ENCODE measurements at regions not wholly inside any gene's neighbourhood (a gene's known extent, or its start where the extent isn't known, plus 50 kb on each side); places are given as distances from the start of the nearest gene placed in this dataset.

DNA sequence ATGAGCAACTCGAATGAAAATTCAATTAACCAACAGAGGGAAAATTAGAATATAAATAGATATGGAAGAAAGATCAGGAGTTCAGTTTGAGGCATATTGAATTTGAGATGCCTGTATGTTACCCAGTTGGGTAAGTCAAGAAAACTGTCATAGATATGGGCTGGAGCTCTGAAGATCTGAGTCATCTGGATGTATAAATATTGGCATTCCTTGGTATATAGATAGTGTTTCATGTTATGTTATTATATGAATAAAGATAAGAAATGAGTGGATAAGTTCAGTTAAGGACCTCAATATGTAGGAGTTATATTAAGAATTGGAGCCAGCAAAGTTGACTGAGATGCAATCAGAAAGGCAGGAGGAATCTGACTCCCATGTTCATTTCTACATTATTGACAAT, 543.6 kb upstream of the SMIM31 start:
- TF ChIP-seq, protein P1, sequence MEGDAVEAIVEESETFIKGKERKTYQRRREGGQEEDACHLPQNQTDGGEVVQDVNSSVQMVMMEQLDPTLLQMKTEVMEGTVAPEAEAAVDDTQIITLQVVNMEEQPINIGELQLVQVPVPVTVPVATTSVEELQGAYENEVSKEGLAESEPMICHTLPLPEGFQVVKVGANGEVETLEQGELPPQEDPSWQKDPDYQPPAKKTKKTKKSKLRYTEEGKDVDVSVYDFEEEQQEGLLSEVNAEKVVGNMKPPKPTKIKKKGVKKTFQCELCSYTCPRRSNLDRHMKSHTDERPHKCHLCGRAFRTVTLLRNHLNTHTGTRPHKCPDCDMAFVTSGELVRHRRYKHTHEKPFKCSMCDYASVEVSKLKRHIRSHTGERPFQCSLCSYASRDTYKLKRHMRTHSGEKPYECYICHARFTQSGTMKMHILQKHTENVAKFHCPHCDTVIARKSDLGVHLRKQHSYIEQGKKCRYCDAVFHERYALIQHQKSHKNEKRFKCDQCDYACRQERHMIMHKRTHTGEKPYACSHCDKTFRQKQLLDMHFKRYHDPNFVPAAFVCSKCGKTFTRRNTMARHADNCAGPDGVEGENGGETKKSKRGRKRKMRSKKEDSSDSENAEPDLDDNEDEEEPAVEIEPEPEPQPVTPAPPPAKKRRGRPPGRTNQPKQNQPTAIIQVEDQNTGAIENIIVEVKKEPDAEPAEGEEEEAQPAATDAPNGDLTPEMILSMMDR (conservative IDR thresholded peaks at IDR 0.05) = no peak

DNA sequence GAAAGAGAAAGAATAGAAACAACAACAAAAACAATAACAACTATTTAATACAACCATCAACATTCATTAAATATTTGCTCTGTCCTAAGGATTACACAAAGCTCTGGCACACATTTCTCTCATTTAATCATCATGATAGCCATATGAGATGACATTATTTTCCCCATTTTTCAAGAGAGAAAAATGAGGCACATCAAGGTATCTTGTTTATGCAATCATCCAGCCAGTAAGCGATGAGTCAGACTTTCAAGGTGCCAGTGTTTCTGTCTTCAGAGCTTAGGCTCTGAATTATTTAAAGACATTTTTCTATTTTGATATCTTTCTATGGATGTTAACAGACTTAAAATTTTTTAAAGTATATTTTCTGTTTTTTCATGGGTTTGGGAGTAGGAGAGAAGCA, 541.8 kb upstream of the SMIM31 start:
- H3K27ac ChIP-seq = no peak overlapping the region

More for the DNA sequence above, 543.6 kb upstream of the SMIM31 start:
- no peak overlapping the region for H3K27ac ChIP-seq

DNA sequence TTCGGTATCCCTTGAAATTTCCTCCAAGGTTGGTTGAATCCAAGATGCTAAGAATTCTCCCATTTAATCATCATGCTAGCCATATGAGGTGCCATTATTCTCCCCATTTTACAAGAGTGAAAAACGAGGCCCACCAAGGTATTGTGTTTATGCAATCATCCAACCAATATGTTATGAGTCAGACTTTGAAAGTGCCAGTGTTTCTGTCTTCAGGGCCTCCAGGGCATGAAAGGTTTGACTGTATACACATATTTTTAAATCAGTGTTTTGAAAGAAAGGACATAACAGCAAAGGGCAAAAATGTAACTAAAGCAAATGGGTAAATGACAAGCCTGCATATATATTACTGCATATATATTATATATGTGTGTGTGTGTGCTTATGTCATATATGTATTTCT, 541.2 kb upstream of the SMIM31 start:
- no peak overlapping the region for H3K27ac ChIP-seq
- TF ChIP-seq, protein P1 (conservative IDR thresholded peaks at IDR 0.05) = no peak

More for the DNA sequence above, 541.8 kb upstream of the SMIM31 start:
- TF ChIP-seq, protein P1 (conservative IDR thresholded peaks at IDR 0.05) = no peak

DNA sequence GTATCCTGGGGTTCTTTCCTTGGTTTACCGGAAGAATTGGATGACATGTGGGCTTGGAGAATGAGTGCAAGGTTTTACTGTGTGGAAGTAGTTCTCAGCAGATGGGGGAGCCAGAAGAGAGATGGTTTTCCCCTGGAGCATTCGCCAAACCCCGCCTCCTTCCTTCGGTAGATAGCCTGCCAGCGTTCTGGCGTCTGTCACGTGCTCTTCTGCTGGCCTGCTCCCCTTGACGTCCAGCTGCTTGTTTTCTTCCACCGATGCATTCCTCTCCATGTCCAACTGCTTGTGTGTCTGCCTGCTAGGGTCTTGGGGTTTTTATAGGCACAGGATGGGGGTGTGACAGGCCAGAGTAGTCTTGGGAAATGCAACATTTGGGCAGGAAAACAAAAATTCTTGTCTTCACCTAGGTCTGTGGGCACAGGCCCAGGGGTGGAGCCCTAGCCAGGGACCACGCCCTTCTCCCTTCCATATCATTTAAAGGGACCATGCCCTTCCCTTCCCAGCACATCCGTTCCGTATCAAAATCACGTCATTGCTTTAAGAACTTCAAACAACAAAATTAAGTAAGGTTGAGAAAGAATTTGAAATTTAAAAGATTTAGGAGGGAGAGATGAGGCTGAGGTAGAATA, 538.7 kb upstream of the SMIM31 start:
- H3K27ac ChIP-seq = no peak overlapping the region
- TF ChIP-seq, protein P1 (conservative IDR thresholded peaks at IDR 0.05) = no peak

DNA sequence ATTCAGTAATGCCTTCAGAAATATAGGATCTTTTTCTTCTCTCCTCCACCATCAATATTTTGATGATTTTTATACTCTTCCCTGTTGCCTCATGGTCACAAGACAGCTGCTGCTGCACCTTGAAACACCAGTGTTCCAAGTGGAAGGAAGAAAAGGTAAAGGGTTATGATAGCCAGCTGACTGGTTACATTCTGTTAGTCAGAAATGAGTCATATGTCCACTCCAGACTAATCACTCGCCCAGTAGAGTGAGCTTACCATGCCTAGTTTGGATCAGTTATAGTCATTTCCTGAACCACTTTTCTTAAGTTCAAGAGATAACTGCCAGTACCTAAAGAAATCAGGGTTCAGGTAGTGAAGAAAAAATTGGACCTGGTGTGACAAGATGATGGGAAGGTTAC, 532.3 kb upstream of the SMIM31 start:
- TF ChIP-seq, protein P1 (conservative IDR thresholded peaks at IDR 0.05) = no peak
- no peak overlapping the region for H3K27ac ChIP-seq

DNA sequence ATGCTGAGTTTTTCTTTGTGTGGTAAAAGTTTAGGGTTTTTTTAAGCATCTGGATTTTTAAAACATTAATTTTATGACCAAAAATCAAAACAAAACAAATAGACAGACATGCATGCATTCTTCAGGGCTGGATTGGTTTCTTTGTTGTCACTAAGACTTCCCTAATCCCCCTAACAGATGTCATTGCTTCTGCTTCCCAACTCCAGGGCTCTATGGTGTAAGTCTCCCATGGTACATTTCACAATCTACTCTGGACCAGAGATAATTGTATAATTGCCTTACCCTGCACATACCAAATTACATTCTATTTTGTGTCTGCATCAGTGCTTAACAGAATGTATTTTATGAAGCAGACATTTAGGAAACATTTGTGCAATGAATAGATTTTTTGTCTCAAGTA, 529.1 kb upstream of the SMIM31 start:
- TF ChIP-seq, protein P1 (conservative IDR thresholded peaks at IDR 0.05) = no peak
- H3K27ac ChIP-seq = no peak overlapping the region

DNA sequence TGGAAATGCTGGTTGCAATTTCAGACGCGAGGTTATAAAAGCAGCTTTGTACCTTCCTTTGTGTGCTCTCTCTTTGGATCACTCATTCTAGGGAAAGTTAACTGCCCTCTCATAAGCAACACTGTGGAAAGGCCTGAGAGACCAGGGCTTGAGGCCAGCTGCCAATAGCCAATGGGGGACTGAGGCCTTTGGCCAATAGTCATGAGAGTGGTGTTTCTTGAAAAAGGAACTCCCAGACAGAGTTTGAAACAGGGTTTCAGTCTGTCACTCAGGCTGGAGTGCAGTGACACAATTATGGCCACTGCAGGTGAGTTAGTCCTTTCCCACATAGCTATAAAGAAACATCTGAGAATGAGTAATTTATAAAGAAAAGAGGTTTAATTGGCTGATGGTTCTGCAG, 524.7 kb upstream of the SMIM31 start:
- no peak overlapping the region for H3K27ac ChIP-seq
- TF ChIP-seq, protein P1 (conservative IDR thresholded peaks at IDR 0.05) = no peak

All from VCaP (cell line).